PC-9 (cell line): ENCODE measurements at regions not wholly inside any gene's neighbourhood (a gene's known extent, or its start where the extent isn't known, plus 50 kb on each side); places are given as distances from the start of the nearest gene placed in this dataset.
A peak's percentile ranks its signal among the peaks of the same experiment; 100 is the strongest.

Experiments
- BruUV-seq: library from RNA; stranded (reverse); fragments of 400-500 nt; replicated peaks from 2 replicates; lab custom pipeline; 2021; lab: Mats Ljungman, UMichigan
- CTCF ChIA-PET: fragments of 300-600 bp; sonication (Branson Sonifier 250); formaldehyde crosslinking; loops from one replicate; lab custom pipeline; 2022; ENCODE audit warnings: antibody characterized with exemption; lab: Charles Lee
- POLR2A ChIA-PET: fragments of 300-600 bp; sonication (Branson Sonifier 250); formaldehyde crosslinking; loops from one replicate; lab custom pipeline; 2022; ENCODE audit warnings: antibody characterized with exemption; ENCODE audit not compliant: unreplicated experiment; lab: Charles Lee
- DNase-seq, 2 experiments: peaks; one replicate each; pipeline versions ENCODE4 v3.0.0 to v3.0.0-alpha.2; 2015 to 2022; ENCODE audit warnings: mixed read lengths in 1 of 2
- H2AFZ ChIP-seq: fragments of 200-600 bp; sonication (generic); 2 replicates; pipeline ENCODE4 v1.8.1; 2017; ENCODE audit warnings: antibody characterized with exemption
- H3F3A ChIP-seq: fragments of 200-600 bp; sonication (generic); 2 replicates; pipeline ENCODE4 v1.8.1; 2017; ENCODE audit warnings: antibody characterized with exemption, mild to moderate bottlenecking, low read depth; ENCODE audit not compliant: insufficient read depth
- H3K27ac ChIP-seq: fragments of 200-600 bp; sonication (generic); 2 replicates; pipeline ENCODE4 v1.6.1; 2016; ENCODE audit warnings: mixed run types
- H3K27me3 ChIP-seq: fragments of 200-600 bp; sonication (generic); 2 replicates; pipeline ENCODE4 v1.6.1; 2016; ENCODE audit warnings: low read depth, mixed run types; ENCODE audit not compliant: insufficient read depth
- H3K36me3 ChIP-seq: fragments of 200-600 bp; sonication (generic); 2 replicates; pipeline ENCODE4 v1.6.1; 2016; ENCODE audit warnings: low read depth, mixed run types
- H3K4me1 ChIP-seq: fragments of 200-600 bp; sonication (generic); replicated peaks from 2 replicates; pipeline ENCODE4 v1.6.1; 2016; ENCODE audit warnings: mixed run types; ENCODE audit not compliant: insufficient read depth
- H3K4me2 ChIP-seq: fragments of 200-600 bp; sonication (generic); 2 replicates; pipeline ENCODE4 v1.6.1; 2017; ENCODE audit warnings: mixed run types
- H3K4me3 ChIP-seq: fragments of 200-600 bp; sonication (generic); 2 replicates; pipeline ENCODE4 v1.6.1; 2016; ENCODE audit warnings: mixed run types
- H3K79me2 ChIP-seq: fragments of 200-600 bp; sonication (generic); 2 replicates; pipeline ENCODE4 v1.6.1; 2017; ENCODE audit warnings: low read depth, mixed run types
- H3K9me2 ChIP-seq: fragments of 200-600 bp; sonication (generic); 2 replicates; pipeline ENCODE4 v1.8.1; 2017; ENCODE audit warnings: mild to moderate bottlenecking; ENCODE audit not compliant: insufficient read depth
- H3K9me3 ChIP-seq: fragments of 200-600 bp; sonication (generic); 2 replicates; pipeline ENCODE4 v1.8.1; 2016; ENCODE audit warnings: low read depth; ENCODE audit not compliant: insufficient read depth
- H4K20me1 ChIP-seq: fragments of 200-600 bp; sonication (generic); 2 replicates; pipeline ENCODE4 v1.8.1; 2017; ENCODE audit not compliant: insufficient read depth
- CTCF ChIP-seq: fragments of 200-600 bp; sonication (generic); conservative IDR thresholded peaks from 2 replicates; pipeline ENCODE4 v1.6.1; 2017; ENCODE audit warnings: mixed run types, antibody characterized with exemption, mild to moderate bottlenecking, moderate library complexity
- EZH2 ChIP-seq: fragments of 200-600 bp; sonication (generic); IDR thresholded peaks from 2 replicates; pipeline ENCODE4 v1.8.0; 2017; ENCODE audit warnings: antibody characterized with exemption, low read depth
- intact Hi-C: fragments of 100-400 bp; cut with micrococcal nuclease; formaldehyde crosslinking; loops from one replicate; pipeline ENCODE4 v1.10.0; 2022; ENCODE audit not compliant: unreplicated experiment

GRCh38 chr20:54284928-54285704, 77.2 kb downstream of the PFDN4 start:
- TF ChIP-seq EZH2: no peak
- no peak for TF ChIP-seq CTCF
- intact Hi-C loops: no loop called here
- H3F3A ChIP-seq: no peaks in the 10 kb centered on the region
- no peak overlapping the region for H3K4me2 ChIP-seq
- ChIA-PET CTCF (interaction anchor here (0.8 kb wide), 1 partner anchor 182 kb away, joined by 3 read pairs; no protein-coding TSS in a partner anchor), POLR2A (no interaction called here)
- no peaks in the 10 kb centered on the region for H3K27me3 ChIP-seq
- no peak overlapping the region for H3K4me3 ChIP-seq
- H2AFZ ChIP-seq: peak overlapping the region; percentile 63
- no peaks in the 10 kb centered on the region for H3K9me2 ChIP-seq
- H3K4me1 ChIP-seq: no peaks in the 10 kb centered on the region
- H3K79me2 ChIP-seq: no peaks in the 10 kb centered on the region
- no peak for DNase-seq
- no peaks in the 10 kb centered on the region for H3K36me3 ChIP-seq
- H4K20me1 ChIP-seq: no peaks in the 10 kb centered on the region
- H3K9me3 ChIP-seq: 0 out of 2 replicates have a peak, but pooled peaks cover 3% of the 10 kb centered on the region
- H3K27ac ChIP-seq: no peak overlapping the region
- no TSS peak for BruUV-seq

DNA sequence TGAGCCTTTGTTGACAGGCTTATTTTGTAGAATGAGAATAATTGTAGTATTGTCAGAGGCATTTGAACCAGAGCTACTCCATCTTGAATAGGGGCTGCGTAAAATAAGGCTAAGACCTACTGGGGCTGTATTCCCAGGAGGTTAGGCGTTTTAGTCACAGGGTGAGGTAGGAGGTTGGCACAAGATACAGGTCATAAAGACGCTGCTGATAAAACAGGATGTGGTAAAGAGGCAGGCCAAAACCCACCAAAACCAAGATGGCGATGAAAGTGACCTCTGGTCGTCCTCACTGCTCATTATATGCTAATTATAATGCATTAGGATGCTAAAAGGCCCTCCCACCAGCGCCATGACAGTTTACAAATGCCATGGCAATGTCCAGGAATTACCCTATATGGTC, 82.7 kb downstream of the PFDN4 start:
- intact Hi-C loops: no loop called here

More for the DNA sequence above, 82.7 kb downstream of the PFDN4 start:
- ChIA-PET POLR2A (interaction anchor here (0.6 kb wide), 1 partner anchor 15 kb away, joined by 9 read pairs; no protein-coding TSS in a partner anchor), CTCF (no interaction called here)
- Histone ChIP-seq H3K9me3 (0 out of 2 replicates have a peak, but pooled peaks cover 3% of the 10 kb centered on the region), H3K4me3 (no peak overlapping the region), H3K36me3 (no peaks in the 10 kb centered on the region), H3K9me2 (no peaks in the 10 kb centered on the region), H2AFZ (no peak overlapping the region), H3K27ac (no peak overlapping the region), H4K20me1 (no peaks in the 10 kb centered on the region), H3F3A (no peaks in the 10 kb centered on the region), H3K79me2 (no peaks in the 10 kb centered on the region), H3K4me1 (peaks cover 12% of the 10 kb centered on the region), H3K27me3 (no peaks in the 10 kb centered on the region), H3K4me2 (no peak overlapping the region)
- no TSS peak for BruUV-seq
- no peak for TF ChIP-seq CTCF
- TF ChIP-seq EZH2: no peak
- no peak for DNase-seq
